ENCODE measurements at regions not wholly inside any gene's neighbourhood (a gene's known extent, or its start where the extent isn't known, plus 50 kb on each side); places are given as distances from the start of the nearest gene placed in this dataset.
A peak's percentile ranks its signal among the peaks of the same experiment; 100 is the strongest.

DNA sequence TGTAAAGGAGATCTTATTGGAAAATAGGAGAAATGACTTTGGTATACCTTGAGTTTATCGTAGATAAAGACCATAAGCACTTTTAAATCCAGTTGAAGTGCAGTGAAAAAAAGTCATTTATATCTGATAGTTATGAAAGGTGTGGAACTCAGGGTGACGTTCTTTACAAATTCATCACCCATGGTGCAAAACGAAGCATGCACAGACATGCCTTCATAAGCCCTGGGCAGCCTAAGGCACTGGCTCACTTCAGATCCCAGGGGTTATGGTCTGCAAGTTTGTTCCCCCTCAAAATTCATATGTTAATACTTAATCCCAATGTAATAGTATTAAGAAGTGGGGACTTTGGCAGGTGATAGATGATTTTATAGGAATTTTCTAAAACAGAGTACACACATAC, 1216.4 kb upstream of the USP15 start:
- H3K36me3 ChIP-seq (ENCODE audit: control insufficient read depth, insufficient read depth, low read length): no peaks in the 10 kb centered on the region
- no peak overlapping the region for H3K9ac ChIP-seq (ENCODE audit: insufficient read depth, low read length)
- H3K27ac ChIP-seq (ENCODE audit: insufficient read depth, low read length): no peak overlapping the region
- H4K20me1 ChIP-seq (ENCODE audit: control insufficient read depth, extremely low read depth, insufficient read depth, low read length): no peaks in the 10 kb centered on the region
- no peaks in the 10 kb centered on the region for H3K79me2 ChIP-seq (ENCODE audit: control insufficient read depth, insufficient read depth, low read length)
- H3K27me3 ChIP-seq (ENCODE audit: control insufficient read depth, insufficient read depth, low read length): no peaks in the 10 kb centered on the region
- DNase-seq (ENCODE audit: low read depth in 2 of 2): no peak
- TF ChIP-seq EZH2 (IDR thresholded peaks at IDR 0.05; ENCODE audit: low read length, missing control alignments): no peak
- TF ChIP-seq, protein P1, sequence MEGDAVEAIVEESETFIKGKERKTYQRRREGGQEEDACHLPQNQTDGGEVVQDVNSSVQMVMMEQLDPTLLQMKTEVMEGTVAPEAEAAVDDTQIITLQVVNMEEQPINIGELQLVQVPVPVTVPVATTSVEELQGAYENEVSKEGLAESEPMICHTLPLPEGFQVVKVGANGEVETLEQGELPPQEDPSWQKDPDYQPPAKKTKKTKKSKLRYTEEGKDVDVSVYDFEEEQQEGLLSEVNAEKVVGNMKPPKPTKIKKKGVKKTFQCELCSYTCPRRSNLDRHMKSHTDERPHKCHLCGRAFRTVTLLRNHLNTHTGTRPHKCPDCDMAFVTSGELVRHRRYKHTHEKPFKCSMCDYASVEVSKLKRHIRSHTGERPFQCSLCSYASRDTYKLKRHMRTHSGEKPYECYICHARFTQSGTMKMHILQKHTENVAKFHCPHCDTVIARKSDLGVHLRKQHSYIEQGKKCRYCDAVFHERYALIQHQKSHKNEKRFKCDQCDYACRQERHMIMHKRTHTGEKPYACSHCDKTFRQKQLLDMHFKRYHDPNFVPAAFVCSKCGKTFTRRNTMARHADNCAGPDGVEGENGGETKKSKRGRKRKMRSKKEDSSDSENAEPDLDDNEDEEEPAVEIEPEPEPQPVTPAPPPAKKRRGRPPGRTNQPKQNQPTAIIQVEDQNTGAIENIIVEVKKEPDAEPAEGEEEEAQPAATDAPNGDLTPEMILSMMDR (conservative IDR thresholded peaks at IDR 0.05 in 1 of 2, IDR thresholded peaks at IDR 0.05 in 1 of 2; ENCODE audit: low read depth in 1 of 2, low read length in 2 of 2): no peak
- H3K9me3 ChIP-seq (ENCODE audit: control insufficient read depth, insufficient read depth, low read depth, low read length): no peaks in the 10 kb centered on the region
- H3K4me3 ChIP-seq (replicated peaks in 1 of 4; ENCODE audit: control extremely low read depth in 1 of 4, insufficient read depth in 1 of 4, low read depth in 3 of 4, low read length in 4 of 4): no peak overlapping the region
- no peak overlapping the region for H2AFZ ChIP-seq (ENCODE audit: low read length)
- H3K4me2 ChIP-seq (ENCODE audit: extremely low read depth, insufficient read depth, low read length): no peak overlapping the region
- no peaks in the 10 kb centered on the region for H3K4me1 ChIP-seq (ENCODE audit: control insufficient read depth, extremely low read depth, insufficient read depth, low read length)

DNA sequence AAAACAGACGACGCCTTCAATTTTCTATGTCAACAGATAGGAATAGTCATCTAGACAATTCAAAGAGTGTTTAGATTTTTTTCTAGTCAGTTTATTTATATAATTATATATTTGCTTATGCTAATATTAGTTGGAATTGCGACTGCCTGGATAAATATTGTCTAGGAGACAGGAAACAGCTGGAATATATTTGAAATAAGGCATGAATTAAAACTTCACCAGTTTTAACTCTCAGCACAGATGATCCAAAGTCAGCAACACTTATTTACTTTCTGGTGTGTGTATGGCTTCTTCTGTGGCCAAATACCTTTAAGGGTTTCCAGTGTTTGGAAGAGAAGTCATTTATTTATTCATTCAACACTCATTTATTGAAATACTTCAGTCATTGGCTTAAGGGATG, 1215.4 kb upstream of the USP15 start:
- Histone ChIP-seq H3K9ac (ENCODE audit: insufficient read depth, low read length) (no peak overlapping the region), H3K4me3 (replicated peaks in 1 of 4; ENCODE audit: control extremely low read depth in 1 of 4, insufficient read depth in 1 of 4, low read depth in 3 of 4, low read length in 4 of 4) (no peak overlapping the region), H3K9me3 (ENCODE audit: control insufficient read depth, insufficient read depth, low read depth, low read length) (no peaks in the 10 kb centered on the region), H3K4me1 (ENCODE audit: control insufficient read depth, extremely low read depth, insufficient read depth, low read length) (no peaks in the 10 kb centered on the region), H3K27ac (ENCODE audit: insufficient read depth, low read length) (no peak overlapping the region), H3K27me3 (ENCODE audit: control insufficient read depth, insufficient read depth, low read length) (no peaks in the 10 kb centered on the region), H3K79me2 (ENCODE audit: control insufficient read depth, insufficient read depth, low read length) (no peaks in the 10 kb centered on the region), H4K20me1 (ENCODE audit: control insufficient read depth, extremely low read depth, insufficient read depth, low read length) (no peaks in the 10 kb centered on the region), H2AFZ (ENCODE audit: low read length) (no peak overlapping the region), H3K4me2 (ENCODE audit: extremely low read depth, insufficient read depth, low read length) (no peak overlapping the region), H3K36me3 (ENCODE audit: control insufficient read depth, insufficient read depth, low read length) (no peaks in the 10 kb centered on the region)
- peak in 1 of 2 donors; percentile 0 for DNase-seq (ENCODE audit: low read depth in 2 of 2)
- TF ChIP-seq, protein P1 (conservative IDR thresholded peaks at IDR 0.05 in 1 of 2, IDR thresholded peaks at IDR 0.05 in 1 of 2; ENCODE audit: low read depth in 1 of 2, low read length in 2 of 2): no peak
- TF ChIP-seq EZH2 (IDR thresholded peaks at IDR 0.05; ENCODE audit: low read length, missing control alignments): no peak

- H3K79me2 ChIP-seq (ENCODE audit: control insufficient read depth, insufficient read depth, low read length): no peaks in the 10 kb centered on the region
- TF ChIP-seq, protein P1 (conservative IDR thresholded peaks at IDR 0.05 in 1 of 2, IDR thresholded peaks at IDR 0.05 in 1 of 2; ENCODE audit: low read depth in 1 of 2, low read length in 2 of 2): no peak
- no peak for TF ChIP-seq EZH2 (IDR thresholded peaks at IDR 0.05; ENCODE audit: low read length, missing control alignments)
- H3K36me3 ChIP-seq (ENCODE audit: control insufficient read depth, insufficient read depth, low read length): no peaks in the 10 kb centered on the region
- no peaks in the 10 kb centered on the region for H3K4me1 ChIP-seq (ENCODE audit: control insufficient read depth, extremely low read depth, insufficient read depth, low read length)
- no peak overlapping the region for H2AFZ ChIP-seq (ENCODE audit: low read length)
- no peak overlapping the region for H3K4me2 ChIP-seq (ENCODE audit: extremely low read depth, insufficient read depth, low read length)
- H3K27ac ChIP-seq (ENCODE audit: insufficient read depth, low read length): no peak overlapping the region
- H3K9me3 ChIP-seq (ENCODE audit: control insufficient read depth, insufficient read depth, low read depth, low read length): no peaks in the 10 kb centered on the region
- H3K4me3 ChIP-seq (replicated peaks in 1 of 4; ENCODE audit: control extremely low read depth in 1 of 4, insufficient read depth in 1 of 4, low read depth in 3 of 4, low read length in 4 of 4): no peak overlapping the region
- no peaks in the 10 kb centered on the region for H4K20me1 ChIP-seq (ENCODE audit: control insufficient read depth, extremely low read depth, insufficient read depth, low read length)
- H3K27me3 ChIP-seq (ENCODE audit: control insufficient read depth, insufficient read depth, low read length): no peaks in the 10 kb centered on the region
- DNase-seq (ENCODE audit: low read depth in 2 of 2): no peak
- no peak overlapping the region for H3K9ac ChIP-seq (ENCODE audit: insufficient read depth, low read length)
Measured at GRCh38 chr12:61070640-61071414, 1189.4 kb upstream of the USP15 start.

Measured in fibroblast of lung (primary cell).